Natural killer cell (primary cell): ENCODE measurements at regions not wholly inside any gene's neighbourhood (a gene's known extent, or its start where the extent isn't known, plus 50 kb on each side); places are given as distances from the start of the nearest gene placed in this dataset.

Experiments used
- ATAC-seq, 3 donors: fragments of 150-1000 bp in 2 of 3; fragments of 200-7000 bp in 1 of 3; cut with Tn5 transposase; 1 replicate in 1 of 3; 2 replicates in 2 of 3; pipeline ENCODE4 v1.10.0; 2021; ENCODE audit warnings: mild to moderate bottlenecking in 2 of 3, moderate library complexity in 2 of 3
- DNase-seq, 2 donors: peaks; one replicate each; pipeline versions ENCODE4 v3.0.0 to v3.0.0-alpha.2; 2013 to 2021; ENCODE audit warnings: mixed read lengths in 1 of 2
- H3K27ac ChIP-seq: one replicate; pipeline ENCODE4 v1.5.1; 2013; ENCODE audit warnings: mild to moderate bottlenecking, low read length
- H3K27me3 ChIP-seq: one replicate; pipeline ENCODE4 v1.6.1; 2013; ENCODE audit warnings: low read length; ENCODE audit not compliant: control insufficient read depth, insufficient read depth
- H3K36me3 ChIP-seq: one replicate; pipeline ENCODE4 v1.6.1; 2013; ENCODE audit warnings: low read length; ENCODE audit not compliant: control insufficient read depth, insufficient read depth
- H3K4me1 ChIP-seq: one replicate; pipeline ENCODE4 v1.6.1; 2013; ENCODE audit warnings: low read length; ENCODE audit not compliant: control insufficient read depth, insufficient read depth
- H3K4me3 ChIP-seq: one replicate; pipeline ENCODE4 v1.5.1; 2013; ENCODE audit warnings: low read length
- H3K9me3 ChIP-seq: one replicate; pipeline ENCODE4 v1.6.1; 2013; ENCODE audit warnings: low read length; ENCODE audit not compliant: control insufficient read depth, insufficient read depth
- H3K27ac Mint-ChIP-seq, 2 donors: one replicate each; pipeline ENCODE4 v1.8.0; 2022; ENCODE audit warnings: mild to moderate bottlenecking in 2 of 2, mixed read lengths in 2 of 2, moderate library complexity in 1 of 2
- H3K27me3 Mint-ChIP-seq, 2 donors: one replicate each; pipeline ENCODE4 v1.8.0; 2022; ENCODE audit warnings: low read depth in 2 of 2, mixed read lengths in 2 of 2
- H3K36me3 Mint-ChIP-seq: one replicate; pipeline ENCODE4 v1.8.0; 2022; ENCODE audit warnings: mixed read lengths
- H3K4me1 Mint-ChIP-seq, 2 donors: one replicate each; pipeline ENCODE4 v1.8.0; 2022; ENCODE audit warnings: mixed read lengths in 2 of 2
- H3K4me3 Mint-ChIP-seq: one replicate; pipeline ENCODE4 v1.8.0; 2022; ENCODE audit warnings: mild to moderate bottlenecking, moderate library complexity, mixed read lengths
- H3K9me3 Mint-ChIP-seq, 2 donors: one replicate each; pipeline ENCODE4 v1.8.0; 2022; ENCODE audit warnings: mixed read lengths in 2 of 2
- CTCF ChIP-seq: fragments of 200-600 bp; IDR thresholded peaks from one replicate; pipeline ENCODE4 v1.8.0; 2022; ENCODE audit warnings: antibody characterized with exemption
- WGBS: methylation state at CpG from one replicate; pipeline ENCODE4 v1.1.7; 2013; ENCODE audit warnings: missing lambda C conversion rate; ENCODE audit not compliant: insufficient coverage; 5-methylcytosine and 5-hydroxymethylcytosine counted together
- intact Hi-C: fragments of 100-400 bp; cut with micrococcal nuclease; formaldehyde crosslinking; loops from one replicate; pipeline ENCODE4 v1.14.2; 2022

- Histone ChIP-seq H3K27ac (no peak overlapping the region), H3K4me3 (no peak overlapping the region), H3K27me3 (no peaks in the 10 kb centered on the region), H3K36me3 (no peaks in the 10 kb centered on the region), H3K9me3 (no peaks in the 10 kb centered on the region), H3K4me1 (no peaks in the 10 kb centered on the region)
- no peaks in the 10 kb centered on the region for H3K4me1 Mint-ChIP-seq
- no peak for ATAC-seq
- no peak overlapping the region for H3K27ac Mint-ChIP-seq
- no peaks in the 10 kb centered on the region for H3K27me3 Mint-ChIP-seq
- WGBS: 63% methylated on average over 2 of the region's 2 CpGs
- intact Hi-C loops: no loop called here
- H3K4me3 Mint-ChIP-seq: no peak overlapping the region
- peaks cover 0 to 2% of the 10 kb centered on the region in 2 donors for H3K9me3 Mint-ChIP-seq
- no peaks in the 10 kb centered on the region for H3K36me3 Mint-ChIP-seq
- DNase-seq: no peak
- no peak for TF ChIP-seq CTCF
Measured at GRCh38 chr3:61450866-61451265, 110.5 kb upstream of the PTPRG start.

GRCh38 chr3:61451841-61452240, 109.5 kb upstream of the PTPRG start:
- ATAC-seq: no peak
- Mint-ChIP-seq H3K4me3 (no peak overlapping the region), H3K36me3 (no peaks in the 10 kb centered on the region), H3K27ac (no peak overlapping the region), H3K9me3 (peaks cover 0 to 2% of the 10 kb centered on the region in 2 donors), H3K4me1 (no peaks in the 10 kb centered on the region), H3K27me3 (no peaks in the 10 kb centered on the region)
- Histone ChIP-seq H3K36me3 (no peaks in the 10 kb centered on the region), H3K27ac (no peak overlapping the region), H3K27me3 (no peaks in the 10 kb centered on the region), H3K9me3 (no peaks in the 10 kb centered on the region), H3K4me1 (no peaks in the 10 kb centered on the region), H3K4me3 (no peak overlapping the region)
- DNase-seq: no peak
- TF ChIP-seq CTCF: no peak
- 89% methylated on average over 4 of the region's 4 CpGs for WGBS
- intact Hi-C loops: no loop called here

GRCh38 chr3:61452535-61453090, 108.8 kb upstream of the PTPRG start:
- no peak for DNase-seq

More at GRCh38 chr3:61452535-61453090, 108.8 kb upstream of the PTPRG start:
- Mint-ChIP-seq H3K36me3 (no peaks in the 10 kb centered on the region), H3K4me3 (no peak overlapping the region), H3K27ac (no peak overlapping the region), H3K4me1 (no peaks in the 10 kb centered on the region), H3K9me3 (peaks cover 0 to 2% of the 10 kb centered on the region in 2 donors), H3K27me3 (no peaks in the 10 kb centered on the region)
- H3K27me3 ChIP-seq: no peaks in the 10 kb centered on the region
- H3K4me3 ChIP-seq: no peak overlapping the region
- intact Hi-C loops: no loop called here
- no peaks in the 10 kb centered on the region for H3K4me1 ChIP-seq
- no peaks in the 10 kb centered on the region for H3K9me3 ChIP-seq
- no peak for TF ChIP-seq CTCF
- H3K36me3 ChIP-seq: no peaks in the 10 kb centered on the region
- 81% methylated on average over 6 of the region's 6 CpGs for WGBS
- no peak for ATAC-seq
- no peak overlapping the region for H3K27ac ChIP-seq
